ENCODE measurements at regions not wholly inside any gene's neighbourhood (a gene's known extent, or its start where the extent isn't known, plus 50 kb on each side); places are given as distances from the start of the nearest gene placed in this dataset.

- Histone ChIP-seq H3K36me3 (ENCODE audit: control insufficient read depth, insufficient read depth, low read length) (no peaks in the 10 kb centered on the region), H3K27me3 (ENCODE audit: control insufficient read depth, insufficient read depth, low read length) (no peaks in the 10 kb centered on the region), H3K4me3 (ENCODE audit: low read depth, low read length) (no peak overlapping the region)
- TF ChIP-seq CTCF (IDR thresholded peaks at IDR 0.05; ENCODE audit: insufficient read depth, low read length, poor library complexity, severe bottlenecking), result no peak
- DNase-seq (ENCODE audit: low read depth), result no peak
Measured at GRCh38 chr10:130411496-130412085, 275.4 kb downstream of the GLRX3 start.

GRCh38 chr10:130412317-130412716 is 276.1 kb downstream of the GLRX3 start:
- no peak overlapping the region for H3K4me3 ChIP-seq (ENCODE audit: low read depth, low read length)
- no peaks in the 10 kb centered on the region for H3K27me3 ChIP-seq (ENCODE audit: control insufficient read depth, insufficient read depth, low read length)
- DNase-seq (ENCODE audit: low read depth), result no peak
- no peaks in the 10 kb centered on the region for H3K36me3 ChIP-seq (ENCODE audit: control insufficient read depth, insufficient read depth, low read length)
- no peak for TF ChIP-seq CTCF (IDR thresholded peaks at IDR 0.05; ENCODE audit: insufficient read depth, low read length, poor library complexity, severe bottlenecking)

GRCh38 chr10:130416334-130417150 is 280.4 kb downstream of the GLRX3 start:
- DNase-seq (ENCODE audit: low read depth), result no peak
- Histone ChIP-seq H3K4me3 (ENCODE audit: low read depth, low read length) (no peak overlapping the region), H3K36me3 (ENCODE audit: control insufficient read depth, insufficient read depth, low read length) (no peaks in the 10 kb centered on the region), H3K27me3 (ENCODE audit: control insufficient read depth, insufficient read depth, low read length) (no peaks in the 10 kb centered on the region)
- no peak for TF ChIP-seq CTCF (IDR thresholded peaks at IDR 0.05; ENCODE audit: insufficient read depth, low read length, poor library complexity, severe bottlenecking)

GRCh38 chr10:130418731-130419130 is 282.5 kb downstream of the GLRX3 start:
- no peak overlapping the region for H3K4me3 ChIP-seq (ENCODE audit: low read depth, low read length)
- TF ChIP-seq CTCF (IDR thresholded peaks at IDR 0.05; ENCODE audit: insufficient read depth, low read length, poor library complexity, severe bottlenecking), result no peak

GRCh38 chr10:130421909-130422308 is 285.7 kb downstream of the GLRX3 start:
- Histone ChIP-seq H3K4me3 (ENCODE audit: low read depth, low read length) (no peak overlapping the region), H3K27me3 (ENCODE audit: control insufficient read depth, insufficient read depth, low read length) (no peaks in the 10 kb centered on the region), H3K36me3 (ENCODE audit: control insufficient read depth, insufficient read depth, low read length) (no peaks in the 10 kb centered on the region)
- TF ChIP-seq CTCF (IDR thresholded peaks at IDR 0.05; ENCODE audit: insufficient read depth, low read length, poor library complexity, severe bottlenecking), result no peak
- no peak for DNase-seq (ENCODE audit: low read depth)

More at GRCh38 chr10:130418731-130419130, 282.5 kb downstream of the GLRX3 start:
- no peaks in the 10 kb centered on the region for H3K27me3 ChIP-seq (ENCODE audit: control insufficient read depth, insufficient read depth, low read length)
- no peaks in the 10 kb centered on the region for H3K36me3 ChIP-seq (ENCODE audit: control insufficient read depth, insufficient read depth, low read length)
- no peak for DNase-seq (ENCODE audit: low read depth)
